GM12875 (cell line): ENCODE measurements at regions not wholly inside any gene's neighbourhood (a gene's known extent, or its start where the extent isn't known, plus 50 kb on each side); places are given as distances from the start of the nearest gene placed in this dataset.

Experiments
- H3K4me3 ChIP-seq: one replicate; pipeline ENCODE4 v1.5.1; 2011; ENCODE audit warnings: low read depth, low read length, control low read depth
- TF ChIP-seq, protein P1 (sequence below): IDR thresholded peaks from 2 replicates; pipeline ENCODE4 v1.5.1; 2011; ENCODE audit warnings: low read depth, mild to moderate bottlenecking, control low read depth, inconsistent platforms, low read length, moderate library complexity, borderline replicate concordance; ENCODE audit not compliant: insufficient read depth

DNA sequence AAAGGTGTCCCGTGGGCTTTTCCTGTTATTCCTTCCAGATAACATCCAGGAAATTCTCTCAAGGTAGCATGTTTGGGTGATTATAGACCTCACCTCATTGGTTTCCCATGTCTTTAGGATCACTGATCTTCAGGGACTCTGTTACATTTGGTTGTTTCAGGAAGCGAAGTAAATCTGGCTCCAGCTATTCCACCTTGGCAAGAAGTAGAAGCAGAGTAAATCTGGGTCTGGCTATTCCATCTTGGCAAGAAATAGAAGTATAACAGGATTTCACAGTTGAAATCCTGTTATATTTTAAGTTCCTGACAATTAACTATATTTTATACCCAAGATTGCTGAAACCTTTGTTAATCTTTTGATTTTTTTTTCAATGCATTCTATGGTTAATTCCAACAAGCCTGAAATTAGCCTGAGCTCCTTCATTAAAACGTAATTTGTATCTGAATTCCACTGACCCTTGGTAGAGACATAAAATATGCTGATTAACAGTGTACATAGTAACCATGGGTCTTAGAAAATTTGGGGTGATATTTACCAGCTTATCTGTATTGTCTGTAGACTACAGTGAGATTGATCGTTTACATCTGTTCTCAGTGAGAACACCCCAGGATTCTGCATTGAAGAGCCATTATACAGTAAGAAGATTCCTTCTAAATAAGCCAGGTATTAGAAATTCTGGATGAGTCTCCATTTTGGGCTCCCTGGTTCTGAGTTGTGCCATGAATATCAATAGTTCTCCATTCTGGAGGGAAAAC lies 267.6 kb upstream of the SLITRK6 start:
- H3K4me3 ChIP-seq: no peak overlapping the region
- TF ChIP-seq, protein P1, sequence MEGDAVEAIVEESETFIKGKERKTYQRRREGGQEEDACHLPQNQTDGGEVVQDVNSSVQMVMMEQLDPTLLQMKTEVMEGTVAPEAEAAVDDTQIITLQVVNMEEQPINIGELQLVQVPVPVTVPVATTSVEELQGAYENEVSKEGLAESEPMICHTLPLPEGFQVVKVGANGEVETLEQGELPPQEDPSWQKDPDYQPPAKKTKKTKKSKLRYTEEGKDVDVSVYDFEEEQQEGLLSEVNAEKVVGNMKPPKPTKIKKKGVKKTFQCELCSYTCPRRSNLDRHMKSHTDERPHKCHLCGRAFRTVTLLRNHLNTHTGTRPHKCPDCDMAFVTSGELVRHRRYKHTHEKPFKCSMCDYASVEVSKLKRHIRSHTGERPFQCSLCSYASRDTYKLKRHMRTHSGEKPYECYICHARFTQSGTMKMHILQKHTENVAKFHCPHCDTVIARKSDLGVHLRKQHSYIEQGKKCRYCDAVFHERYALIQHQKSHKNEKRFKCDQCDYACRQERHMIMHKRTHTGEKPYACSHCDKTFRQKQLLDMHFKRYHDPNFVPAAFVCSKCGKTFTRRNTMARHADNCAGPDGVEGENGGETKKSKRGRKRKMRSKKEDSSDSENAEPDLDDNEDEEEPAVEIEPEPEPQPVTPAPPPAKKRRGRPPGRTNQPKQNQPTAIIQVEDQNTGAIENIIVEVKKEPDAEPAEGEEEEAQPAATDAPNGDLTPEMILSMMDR: no peak

DNA sequence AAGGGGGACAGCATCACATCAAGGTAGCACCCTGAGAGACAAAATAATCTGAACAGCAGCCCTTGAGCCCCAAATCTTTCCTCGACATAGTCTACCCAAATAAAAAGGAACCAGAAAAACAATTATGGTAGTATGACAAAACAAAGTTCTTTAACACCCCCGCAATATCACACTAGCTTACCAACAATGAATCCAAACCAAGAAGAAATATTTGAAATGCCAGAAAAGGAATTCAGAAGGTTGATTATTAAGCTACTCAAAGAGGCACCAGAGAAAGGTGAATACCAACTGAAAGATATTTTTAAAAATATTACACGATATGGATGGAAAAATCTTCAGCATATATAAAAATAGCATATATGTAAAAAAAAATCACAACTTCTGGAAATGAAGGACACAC lies 252.9 kb upstream of the SLITRK6 start:
- TF ChIP-seq, protein P1: no peak
- no peak overlapping the region for H3K4me3 ChIP-seq

DNA sequence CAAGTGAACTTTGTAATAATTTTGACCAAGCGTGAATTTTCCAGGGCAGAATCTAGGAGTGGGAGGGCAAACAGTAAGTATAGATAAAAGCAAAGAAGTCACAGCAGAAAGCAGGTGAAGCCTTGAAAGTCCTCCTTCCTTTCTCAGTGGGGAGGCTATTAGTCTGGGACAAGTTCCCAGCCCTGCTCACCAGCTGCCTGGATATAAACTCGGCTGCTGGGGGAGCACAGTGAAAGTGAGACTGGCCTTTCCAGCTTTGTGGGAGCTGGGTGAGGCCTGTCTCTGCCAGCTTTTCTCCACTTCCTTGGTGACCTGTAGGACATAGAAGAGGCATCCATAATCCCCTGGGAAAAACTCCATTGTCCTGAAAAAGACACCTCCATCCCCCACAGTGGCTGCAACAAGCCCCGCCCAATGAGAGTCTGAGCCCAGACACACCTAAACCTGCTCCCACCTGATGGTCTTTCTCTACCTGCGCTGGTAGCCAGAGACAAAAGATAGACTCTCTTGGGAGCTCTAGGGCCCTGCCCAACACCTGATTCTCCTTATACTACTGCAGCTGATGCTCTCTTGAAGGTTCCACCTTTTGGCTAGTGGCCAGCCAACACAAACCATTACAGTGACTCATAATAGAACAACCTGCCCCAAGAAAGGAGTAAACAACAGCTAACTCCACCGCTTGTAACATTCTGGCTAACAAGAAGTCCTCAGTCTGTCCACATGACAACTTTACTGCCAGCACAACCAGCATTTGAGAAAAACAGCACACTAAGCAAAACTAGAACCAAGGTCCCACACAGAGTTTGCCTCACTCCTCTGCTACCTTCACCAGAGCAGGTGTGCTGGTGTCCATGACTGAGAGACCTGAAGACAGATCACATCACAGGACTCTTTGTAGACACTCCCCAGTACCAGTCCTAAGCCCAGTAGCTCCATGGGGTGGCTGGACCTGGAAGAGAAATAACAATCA lies 252.2 kb upstream of the SLITRK6 start:
- H3K4me3 ChIP-seq: no peak overlapping the region
- TF ChIP-seq, protein P1: no peak

DNA sequence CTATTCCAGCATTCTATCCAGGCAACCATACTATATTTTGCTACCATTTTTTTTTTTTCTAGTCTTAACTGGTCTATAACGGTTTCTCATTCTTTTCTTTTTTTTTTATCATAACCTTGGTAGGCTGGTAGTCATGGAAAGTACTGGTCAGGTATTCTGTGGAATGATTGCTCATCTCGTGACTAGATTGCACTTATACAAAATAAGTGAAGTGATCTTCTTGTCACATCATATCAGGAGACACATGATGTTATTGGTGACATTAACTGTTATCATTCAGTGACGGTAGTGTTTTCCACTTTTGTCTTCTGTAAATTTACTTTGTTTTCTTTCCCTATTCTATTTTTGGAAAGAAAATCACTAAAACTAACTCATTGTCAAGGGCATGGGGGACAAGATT lies 239.3 kb upstream of the SLITRK6 start:
- no peak overlapping the region for H3K4me3 ChIP-seq
- TF ChIP-seq, protein P1: no peak

DNA sequence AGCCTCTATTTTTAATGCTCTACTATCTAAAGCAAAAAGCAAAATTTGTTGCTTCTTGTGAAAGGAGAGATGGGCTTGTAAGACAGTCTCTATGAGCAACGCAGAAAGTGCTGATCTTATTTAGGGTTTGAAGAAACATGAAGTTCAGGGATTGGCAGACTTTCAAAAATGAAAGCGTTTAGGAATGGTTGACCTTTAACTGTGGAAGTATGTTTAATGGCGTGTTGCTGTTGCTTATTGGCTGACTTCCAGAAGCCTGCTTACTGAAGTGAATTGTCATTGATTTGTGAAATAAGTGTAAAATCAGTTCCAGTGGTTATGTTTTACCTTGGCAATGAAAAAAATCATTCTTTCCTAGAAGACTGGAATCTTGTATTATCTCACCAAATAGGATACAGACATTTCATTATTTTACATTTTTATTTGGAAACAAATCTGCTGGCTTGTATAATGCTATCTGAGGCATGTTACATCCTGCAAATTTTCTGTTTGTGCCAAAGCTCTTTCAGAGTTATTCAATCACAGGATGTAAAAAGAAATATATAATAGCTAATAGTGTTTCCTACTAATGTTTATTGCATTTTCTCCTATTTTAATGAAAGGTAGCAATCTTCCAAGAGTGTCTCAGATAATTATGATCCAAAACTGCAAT lies 221.3 kb upstream of the SLITRK6 start:
- TF ChIP-seq, protein P1: no peak

DNA sequence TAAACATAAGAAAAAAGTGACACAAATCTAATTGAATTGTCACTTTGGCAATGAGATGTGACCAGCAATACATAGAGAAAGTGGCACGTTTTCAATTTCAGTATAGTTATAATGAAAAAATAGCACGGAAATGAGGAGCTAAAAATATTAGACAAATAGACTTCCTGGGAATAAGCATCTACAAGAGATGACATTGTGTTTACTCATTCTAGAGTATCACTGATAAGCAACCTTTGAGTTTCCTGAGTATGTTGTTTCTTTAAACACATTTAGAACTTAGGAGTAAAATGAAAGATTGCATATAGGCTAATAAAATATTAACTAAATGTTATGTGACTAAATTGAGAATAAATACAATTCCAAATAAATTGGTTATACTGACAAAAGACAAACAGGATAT lies 207.1 kb upstream of the SLITRK6 start:
- no peak overlapping the region for H3K4me3 ChIP-seq
- TF ChIP-seq, protein P1: no peak

More for the DNA sequence above, 221.3 kb upstream of the SLITRK6 start:
- H3K4me3 ChIP-seq: no peak overlapping the region
